ENCODE measurements at regions not wholly inside any gene's neighbourhood (a gene's known extent, or its start where the extent isn't known, plus 50 kb on each side); places are given as distances from the start of the nearest gene placed in this dataset.

DNA sequence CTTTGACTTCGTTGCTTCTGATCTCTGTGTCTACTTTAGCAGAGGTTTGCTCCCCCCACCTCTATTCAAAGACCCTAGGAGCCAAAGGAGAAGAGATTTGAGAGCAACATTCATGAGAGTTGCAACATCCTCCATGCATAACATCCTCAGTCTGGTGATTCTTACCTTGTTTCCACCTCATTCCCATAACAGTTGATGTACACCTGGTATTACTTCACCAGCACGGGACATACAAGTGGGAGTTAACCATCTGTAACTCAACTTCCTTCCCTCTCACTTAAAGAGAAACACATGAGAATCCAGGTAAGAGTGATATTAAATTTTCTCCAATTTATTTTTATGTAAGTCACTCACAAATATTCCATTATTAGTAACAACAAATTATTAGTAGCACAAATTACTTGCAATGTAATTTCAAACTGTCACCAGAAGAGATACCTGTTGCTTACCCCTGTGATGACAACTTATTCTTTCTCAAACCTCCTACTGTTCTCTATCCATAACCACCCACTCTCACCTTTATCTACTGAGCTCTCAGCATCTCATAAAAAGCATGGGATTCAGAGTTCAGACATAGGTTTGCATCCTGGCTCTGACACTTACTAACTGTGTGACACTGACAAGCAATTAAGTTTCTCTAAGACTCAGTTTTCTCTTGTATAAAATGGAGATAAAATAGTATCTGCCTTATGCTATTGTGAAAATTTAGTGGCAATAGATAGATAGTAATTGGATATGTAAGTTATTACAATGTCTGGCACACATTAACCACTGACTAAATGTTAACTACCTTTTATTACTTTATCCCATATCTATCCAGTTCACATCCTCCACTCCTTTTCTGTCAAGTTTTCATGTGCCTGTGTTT lies 184.6 kb upstream of the SRD5A2 start:
- TF ChIP-seq, protein P1, sequence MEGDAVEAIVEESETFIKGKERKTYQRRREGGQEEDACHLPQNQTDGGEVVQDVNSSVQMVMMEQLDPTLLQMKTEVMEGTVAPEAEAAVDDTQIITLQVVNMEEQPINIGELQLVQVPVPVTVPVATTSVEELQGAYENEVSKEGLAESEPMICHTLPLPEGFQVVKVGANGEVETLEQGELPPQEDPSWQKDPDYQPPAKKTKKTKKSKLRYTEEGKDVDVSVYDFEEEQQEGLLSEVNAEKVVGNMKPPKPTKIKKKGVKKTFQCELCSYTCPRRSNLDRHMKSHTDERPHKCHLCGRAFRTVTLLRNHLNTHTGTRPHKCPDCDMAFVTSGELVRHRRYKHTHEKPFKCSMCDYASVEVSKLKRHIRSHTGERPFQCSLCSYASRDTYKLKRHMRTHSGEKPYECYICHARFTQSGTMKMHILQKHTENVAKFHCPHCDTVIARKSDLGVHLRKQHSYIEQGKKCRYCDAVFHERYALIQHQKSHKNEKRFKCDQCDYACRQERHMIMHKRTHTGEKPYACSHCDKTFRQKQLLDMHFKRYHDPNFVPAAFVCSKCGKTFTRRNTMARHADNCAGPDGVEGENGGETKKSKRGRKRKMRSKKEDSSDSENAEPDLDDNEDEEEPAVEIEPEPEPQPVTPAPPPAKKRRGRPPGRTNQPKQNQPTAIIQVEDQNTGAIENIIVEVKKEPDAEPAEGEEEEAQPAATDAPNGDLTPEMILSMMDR (IDR thresholded peaks at IDR 0.05) = no peak
- no peak for TF ChIP-seq POLR2A (IDR thresholded peaks at IDR 0.05)

Data from esophagus squamous epithelium (tissue), 4 donors.